Activated T-cell treated with anti-CD3 and anti-CD28 coated beads, Interleukin-2, amount 50 U/mL, for 48 hours (primary cell): ENCODE measurements at regions not wholly inside any gene's neighbourhood (a gene's known extent, or its start where the extent isn't known, plus 50 kb on each side); places are given as distances from the start of the nearest gene placed in this dataset.
"Not testable (repeated sequence)": the region's sequence is repeated elsewhere in the genome, so short reads cannot be mapped to it uniquely, and the experiment has no call there.

ENCODE experiments used
- DNase-seq, 2 experiments: peaks; one replicate each; pipeline ENCODE4 v3.0.0-alpha.2; 2020

DNA sequence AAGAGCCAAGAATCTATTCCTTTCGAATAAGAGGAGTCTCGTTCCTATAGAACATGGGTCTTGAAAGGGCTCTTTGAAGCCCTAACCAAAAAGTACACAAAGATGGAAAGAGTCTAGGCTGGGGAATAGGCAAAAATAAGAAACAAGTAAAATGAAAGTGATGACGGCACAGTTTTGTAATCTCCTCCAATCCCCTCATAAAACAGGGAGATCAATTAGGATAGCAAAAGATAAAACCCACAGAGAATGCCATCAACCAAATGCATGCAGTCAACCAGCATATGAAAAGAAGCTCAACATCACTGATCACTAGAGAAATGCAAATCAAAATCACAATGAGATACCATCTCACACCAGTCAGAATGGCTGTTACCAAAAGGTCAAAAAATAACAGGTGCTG is 122.4 kb upstream of the LSM14A start:
- no peak for DNase-seq

DNA sequence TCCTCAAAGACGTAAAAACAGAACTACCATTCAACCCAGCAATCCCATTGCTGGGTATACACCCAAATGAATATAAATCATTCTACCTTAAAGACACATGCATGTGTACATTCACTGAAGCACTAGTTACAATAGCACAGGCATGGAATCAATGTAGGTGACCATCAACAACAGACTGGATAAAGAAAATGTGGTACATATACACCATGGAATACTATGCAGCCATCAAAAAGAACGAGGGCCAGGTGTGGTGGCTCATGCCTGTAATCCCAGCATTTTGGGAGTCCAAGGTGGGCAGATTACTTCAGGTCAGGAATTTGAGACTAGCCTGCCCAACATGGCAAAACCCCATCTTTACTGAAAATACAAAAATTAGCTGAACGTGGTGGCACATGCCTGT is 121.9 kb upstream of the LSM14A start:
- not testable (repeated sequence) for DNase-seq

DNA sequence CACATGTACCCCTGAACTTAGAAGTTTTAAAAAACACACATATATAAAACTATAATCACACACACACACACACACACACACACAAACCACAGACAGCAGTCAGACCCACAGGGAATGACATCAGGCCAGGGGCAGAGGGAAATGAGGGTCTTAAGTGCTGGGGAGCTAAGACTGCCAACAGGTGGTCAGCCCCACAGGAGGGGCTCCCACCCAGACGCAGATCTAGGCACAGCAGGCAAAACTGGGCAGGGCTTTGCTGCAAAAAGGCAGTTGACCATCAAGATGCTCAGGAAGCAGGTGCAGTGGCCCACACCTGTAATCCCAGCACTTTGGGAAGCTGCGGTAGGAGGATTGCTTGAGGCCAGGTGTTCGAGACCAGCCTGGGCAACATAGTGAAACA is 121.0 kb upstream of the LSM14A start:
- no peak for DNase-seq

DNA sequence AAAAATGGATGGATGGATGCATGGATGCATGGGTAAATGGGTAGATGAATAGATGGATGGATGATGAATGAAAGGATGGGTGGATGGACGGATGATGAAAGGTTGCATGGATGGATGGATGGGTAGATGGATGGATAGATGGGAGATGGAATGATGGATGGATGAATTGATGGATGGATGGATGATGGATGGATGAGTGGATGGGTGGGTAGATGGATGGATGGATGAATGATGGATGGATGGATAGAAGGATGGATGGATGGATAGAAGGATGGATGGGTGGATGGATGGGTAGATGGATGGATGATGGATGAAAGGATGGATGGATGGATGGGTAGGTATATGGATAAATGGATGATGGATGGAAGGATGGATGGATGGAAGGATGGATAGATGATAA is 115.1 kb upstream of the LSM14A start:
- no peak for DNase-seq

DNA sequence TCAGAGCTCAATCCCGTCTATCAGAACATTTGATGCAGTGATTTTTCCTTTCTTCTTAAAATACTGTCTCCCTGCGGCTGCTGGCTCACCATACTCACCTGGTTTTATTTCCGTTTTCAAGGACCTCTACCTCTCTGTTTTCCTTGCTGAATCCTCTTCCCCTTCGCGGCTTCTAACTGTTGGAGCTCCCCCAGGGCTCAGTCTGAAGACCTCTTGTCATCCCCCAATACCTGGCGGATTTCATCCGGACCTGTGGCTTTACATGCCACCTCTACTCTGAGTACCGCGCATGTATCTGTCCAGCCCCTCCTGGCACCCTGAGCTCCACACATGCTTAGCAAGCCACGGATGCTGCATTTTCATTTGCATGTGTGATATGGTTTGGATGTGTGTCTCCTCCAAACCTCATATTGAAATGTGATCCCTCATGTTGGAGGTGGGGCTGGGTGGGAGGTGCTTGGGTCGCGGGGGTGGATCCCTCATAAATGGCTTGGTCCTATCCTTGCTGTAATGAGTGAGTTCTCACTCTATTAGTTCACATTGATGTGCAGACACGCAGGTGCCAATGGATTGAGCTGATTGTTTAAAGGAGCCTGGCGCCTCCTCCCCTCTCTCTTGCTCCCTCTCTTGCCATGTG is 106.2 kb upstream of the LSM14A start:
- no peak for DNase-seq

DNA sequence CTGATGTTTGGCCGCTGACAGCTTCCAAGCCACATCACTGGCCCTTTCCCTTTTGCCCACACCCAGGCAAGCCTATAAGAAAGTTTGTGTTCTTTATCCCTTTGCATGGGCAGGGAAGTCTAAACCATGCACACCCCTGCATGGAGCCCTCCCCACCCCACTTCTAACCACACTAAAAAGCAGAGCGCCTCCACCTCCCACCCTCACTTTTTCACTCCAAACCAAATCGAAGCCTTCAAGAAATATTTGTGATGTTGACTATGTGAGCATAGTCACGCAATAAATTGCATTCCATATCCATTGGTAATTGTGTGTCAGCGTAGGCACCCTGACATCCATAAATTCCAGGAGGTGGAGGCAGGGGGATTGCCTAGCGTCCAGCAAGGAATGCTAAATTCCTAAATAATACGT is 104.4 kb upstream of the LSM14A start:
- no peak for DNase-seq

DNA sequence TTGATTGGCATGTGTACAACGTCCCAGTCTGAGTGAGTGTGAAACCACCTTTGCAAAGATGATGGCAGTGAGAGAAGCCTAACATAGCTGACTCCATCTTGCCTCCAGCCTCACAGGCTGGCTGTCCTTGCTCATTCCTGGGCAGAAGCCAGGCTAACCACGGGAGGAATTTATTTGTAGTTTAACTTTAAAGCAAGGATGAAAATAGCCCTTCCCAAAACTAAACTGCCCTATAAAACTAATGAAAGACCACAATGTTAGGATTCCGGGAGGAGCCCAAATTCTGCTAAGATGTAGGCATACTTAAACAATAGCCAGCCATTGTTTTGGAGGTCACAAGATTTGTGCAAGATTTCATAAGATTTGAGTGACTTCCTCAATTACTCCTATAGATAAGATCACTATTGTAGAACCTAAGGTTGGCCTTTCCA is 96.6 kb upstream of the LSM14A start:
- DNase-seq: no peak

DNA sequence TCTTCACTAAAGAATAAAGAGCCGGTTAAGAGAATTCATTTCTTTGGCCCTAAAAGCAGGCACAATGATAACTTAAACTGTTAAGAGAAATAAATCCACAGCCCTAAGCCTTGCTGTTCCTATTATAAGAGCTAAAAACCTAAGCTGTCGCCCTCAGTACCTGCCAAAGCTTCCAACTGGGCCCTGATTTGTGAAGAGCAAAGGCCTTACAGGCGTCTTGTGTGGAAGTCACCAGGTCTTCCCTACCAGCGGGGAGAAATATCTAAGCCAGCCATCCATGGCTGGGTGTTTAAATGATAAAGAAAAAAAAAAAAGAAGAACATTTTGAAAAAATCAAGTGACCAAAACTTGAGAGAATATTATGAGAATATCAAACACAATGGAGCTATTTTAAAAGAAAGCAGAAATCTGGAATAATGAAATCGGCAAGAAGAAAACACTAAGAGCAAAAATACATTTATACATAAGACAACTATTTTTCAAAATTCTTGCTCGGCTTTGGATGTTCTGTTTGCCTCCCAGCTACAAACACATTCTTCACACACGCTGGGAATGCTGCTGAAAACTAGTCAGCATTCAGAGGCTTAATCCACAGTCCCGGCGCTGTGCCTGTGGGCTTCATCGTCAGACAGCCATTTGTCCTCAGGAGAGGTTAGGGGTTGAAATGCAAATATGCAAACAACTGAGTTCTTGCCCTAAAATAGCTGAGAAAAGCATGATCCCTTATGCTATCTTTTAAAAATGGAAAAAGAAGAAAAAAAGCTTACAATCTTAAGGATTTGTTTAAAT is 89.8 kb upstream of the LSM14A start:
- no peak for DNase-seq

DNA sequence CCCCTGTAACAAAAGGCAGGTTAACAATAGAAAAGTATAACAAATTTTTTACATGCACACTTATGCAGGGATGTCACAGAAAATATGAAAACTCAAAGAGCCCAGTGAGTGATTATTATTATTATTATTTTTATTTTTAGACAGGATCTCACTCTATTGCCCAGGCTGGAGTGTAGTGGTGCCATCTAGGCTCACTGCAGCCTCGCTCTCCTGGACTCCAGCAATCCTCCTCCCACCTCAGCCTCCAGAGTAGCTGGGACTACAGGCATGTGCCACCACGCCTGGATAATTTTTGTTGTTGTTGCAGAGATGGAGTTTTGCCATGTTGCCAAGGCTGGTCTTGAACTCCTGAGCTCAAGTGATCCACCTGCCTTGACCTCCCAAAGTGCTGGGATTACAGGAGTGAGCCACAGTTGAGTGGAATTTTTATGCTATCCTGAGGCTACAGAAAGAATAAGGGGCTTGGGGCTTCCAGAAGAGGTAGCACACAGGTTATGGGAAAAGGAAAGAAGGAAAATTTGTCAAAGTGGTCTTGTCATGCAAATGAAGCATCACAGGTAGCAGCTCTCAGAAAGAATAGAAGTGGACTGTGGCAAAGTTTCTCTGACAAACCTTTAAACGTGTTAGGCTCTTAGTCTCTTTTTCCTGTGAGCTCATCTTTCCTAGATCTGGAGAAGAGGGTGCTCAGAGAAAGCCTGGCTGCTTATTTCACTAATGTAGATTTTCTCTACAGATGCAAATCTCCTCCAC is 87.7 kb upstream of the LSM14A start:
- DNase-seq: no peak

DNA sequence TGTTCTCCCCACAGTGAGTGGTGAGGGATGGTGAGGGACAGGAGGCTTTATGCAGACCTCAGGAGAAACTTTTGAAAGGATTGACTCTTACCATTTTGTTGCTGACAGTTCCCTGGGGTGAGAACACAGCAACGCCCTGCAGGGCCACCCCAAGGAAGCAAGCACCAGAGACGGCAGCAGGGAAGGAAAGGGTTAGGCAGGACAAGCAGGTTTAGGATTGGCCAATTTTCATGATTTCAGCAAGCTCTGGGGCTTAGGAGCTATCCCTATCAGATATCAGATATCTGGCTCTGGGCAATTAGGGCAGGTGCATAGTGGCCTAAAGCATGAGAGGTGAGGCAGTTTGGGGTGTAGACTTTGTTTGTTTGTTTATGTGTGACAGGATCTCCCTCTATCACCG is 87.0 kb upstream of the LSM14A start:
- no peak for DNase-seq

DNA sequence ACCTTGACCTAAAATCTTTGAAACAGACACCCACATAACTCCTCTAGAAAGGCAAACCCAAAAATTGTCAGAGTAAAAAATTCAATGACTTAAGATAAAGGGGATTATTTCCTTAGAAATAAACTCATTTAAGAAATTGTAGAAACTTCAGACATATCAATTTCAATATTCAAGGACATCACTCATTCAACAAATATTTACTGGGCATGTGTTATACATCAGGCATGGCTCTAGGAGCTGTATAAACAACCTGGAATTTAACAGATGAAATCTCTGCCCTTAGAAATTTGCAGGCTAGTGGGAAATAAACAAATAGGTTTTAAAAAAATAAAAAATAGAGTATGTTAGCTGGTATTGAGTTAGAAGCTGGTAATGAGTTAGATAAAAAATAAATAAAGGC is 84.0 kb upstream of the LSM14A start:
- DNase-seq: no peak

DNA sequence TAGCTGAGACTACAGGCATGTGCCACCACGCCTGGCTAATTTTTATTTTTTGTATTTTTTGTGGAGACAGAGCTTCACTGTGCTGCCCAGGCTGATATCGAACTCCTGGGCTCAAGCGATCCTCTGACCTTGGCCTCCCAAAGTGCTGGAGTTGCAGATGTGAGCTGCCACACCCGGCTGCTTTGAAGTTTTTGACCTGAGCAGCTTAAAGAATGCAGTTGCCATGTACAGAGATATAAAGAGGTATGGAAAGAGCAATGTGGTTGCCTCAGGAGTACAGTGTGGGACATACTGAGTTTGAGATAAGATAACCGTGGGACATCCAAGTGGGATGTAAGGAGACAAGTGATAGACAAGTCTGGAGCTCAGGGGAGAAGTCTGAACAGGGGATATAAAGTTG is 82.7 kb upstream of the LSM14A start:
- no peak for DNase-seq

DNA sequence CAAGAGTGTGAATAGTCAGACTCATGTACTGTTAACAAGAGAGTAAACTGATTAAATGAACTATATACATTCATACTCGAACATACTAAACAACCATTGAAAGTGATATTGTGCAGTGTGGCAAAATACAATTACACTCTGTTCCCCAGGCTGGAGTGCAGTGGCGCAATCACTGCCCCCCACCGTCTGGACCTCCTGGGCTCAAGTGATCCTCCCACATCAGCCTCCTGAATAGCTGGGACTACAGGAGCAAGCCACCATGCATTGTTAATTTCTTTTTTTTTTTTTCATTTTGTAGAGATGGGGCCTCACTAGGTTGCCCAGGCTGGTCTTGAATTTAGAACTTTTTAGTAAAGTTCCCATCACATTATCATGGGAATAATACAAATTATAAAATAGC is 77.3 kb upstream of the LSM14A start:
- no peak for DNase-seq

DNA sequence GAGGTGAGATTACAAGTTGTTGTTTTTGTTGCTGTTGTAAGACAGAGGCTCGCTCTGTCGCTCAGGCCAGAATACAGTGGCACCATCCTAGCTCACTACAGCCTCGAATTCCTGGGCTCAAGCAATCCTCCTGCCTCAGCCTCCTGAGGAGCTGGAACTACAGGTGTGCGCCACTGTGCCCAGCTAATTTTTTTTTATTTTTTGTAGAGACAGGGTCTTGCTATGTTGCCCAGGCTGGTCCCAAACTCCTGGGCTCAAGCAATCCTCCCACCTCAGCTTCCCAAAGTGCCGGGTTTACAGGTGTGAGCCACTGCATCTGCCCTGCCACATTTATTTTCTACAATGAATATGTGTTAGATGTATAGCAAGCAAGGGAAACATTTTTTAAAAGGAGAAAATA is 76.9 kb upstream of the LSM14A start:
- DNase-seq: not testable (repeated sequence)

DNA sequence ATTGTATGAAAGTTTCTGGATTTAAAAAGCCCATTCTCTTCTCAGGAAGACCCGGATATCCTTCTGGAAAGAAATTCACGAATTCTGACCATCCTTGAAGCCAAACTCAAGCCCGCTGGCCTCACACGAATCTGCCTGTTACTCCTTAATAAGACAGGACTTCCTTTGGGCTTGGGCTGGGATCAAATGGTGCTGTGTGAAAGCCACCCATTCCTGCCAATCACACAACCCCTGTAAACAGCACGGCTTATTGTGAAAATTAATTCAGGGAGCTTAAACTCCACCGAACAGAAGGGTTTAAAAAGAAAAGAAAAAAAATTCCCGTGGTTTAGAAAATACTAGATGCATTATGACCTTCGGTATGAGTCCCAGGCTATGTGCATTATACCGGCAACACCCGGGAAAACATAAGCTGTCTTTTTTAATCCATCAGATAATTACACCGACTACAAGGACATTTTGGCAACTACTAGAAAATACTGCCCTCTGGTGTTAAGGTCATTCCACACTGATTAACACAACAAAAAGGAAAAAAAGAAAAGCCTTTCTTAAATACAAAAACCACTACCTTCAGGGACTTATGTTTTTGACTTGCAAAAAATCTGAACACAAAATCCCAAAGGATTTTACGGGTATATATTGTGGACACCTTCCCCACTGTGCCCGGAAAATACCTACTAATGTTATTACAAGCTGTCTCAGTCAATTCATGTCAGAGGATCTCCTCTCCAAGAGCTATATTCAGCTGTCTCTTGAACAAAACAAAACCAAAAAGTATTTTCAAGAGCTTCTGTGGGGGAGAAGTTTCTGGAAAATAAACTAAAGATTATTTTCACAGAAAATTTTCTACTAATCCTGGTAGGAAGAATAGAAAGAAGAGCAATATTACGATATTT is 76.0 kb upstream of the LSM14A start:
- no peak for DNase-seq

DNA sequence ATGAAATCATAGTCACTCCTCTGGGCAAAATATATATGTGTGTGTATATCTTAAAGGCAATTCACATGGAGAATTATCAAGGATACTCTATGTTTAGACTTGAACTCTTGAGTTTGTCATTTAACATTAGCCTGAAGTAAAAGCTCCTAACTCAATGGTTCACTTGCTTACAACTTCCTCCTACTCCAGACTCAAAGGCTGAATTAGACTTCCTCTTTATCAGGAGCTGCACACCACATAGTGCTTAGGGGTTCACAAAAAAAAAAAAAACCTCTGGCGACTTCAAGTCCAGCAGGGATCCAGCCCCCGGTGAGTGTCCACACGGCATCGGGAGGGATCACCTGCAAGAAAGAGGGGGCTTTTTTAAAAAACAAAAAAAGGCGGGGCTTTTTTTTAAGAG is 68.2 kb upstream of the LSM14A start:
- no peak for DNase-seq

DNA sequence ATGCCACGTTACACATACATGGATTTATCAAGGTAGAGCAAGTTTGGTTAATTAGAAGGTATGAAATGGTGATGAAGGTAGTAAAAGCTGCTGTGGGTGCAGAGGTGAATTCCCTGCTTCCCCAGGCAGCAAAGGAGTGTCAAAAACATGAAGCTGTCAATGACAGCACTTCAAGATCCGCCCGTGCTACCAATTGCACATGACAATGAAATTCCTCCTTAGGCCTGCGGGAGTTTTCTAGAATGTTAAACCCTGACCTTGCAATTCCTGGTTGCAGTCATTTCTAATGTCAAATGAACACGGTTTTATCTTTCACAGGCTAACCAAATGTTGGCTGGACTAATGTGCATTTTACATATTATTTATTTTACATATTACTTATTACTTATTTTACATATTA is 67.7 kb upstream of the LSM14A start:
- no peak for DNase-seq

DNA sequence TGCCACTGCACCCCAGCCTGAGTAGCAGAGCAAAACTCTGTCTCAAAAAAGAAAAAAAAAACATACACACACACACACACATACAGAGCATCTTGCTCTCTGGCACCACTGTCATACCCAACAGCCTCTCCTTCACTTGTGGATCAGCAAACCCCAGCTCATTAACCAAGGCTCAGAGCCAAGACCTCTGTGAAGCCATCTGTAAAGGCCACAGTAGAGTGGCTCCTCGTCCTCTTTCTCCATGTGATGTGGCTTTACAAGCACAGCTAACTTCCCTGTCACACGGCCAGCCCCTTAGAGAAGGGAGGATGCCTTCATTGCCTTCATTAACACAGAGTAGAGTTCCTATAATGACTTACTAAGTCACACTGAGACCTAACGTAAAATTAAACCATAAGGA is 62.7 kb upstream of the LSM14A start:
- no peak for DNase-seq

DNA sequence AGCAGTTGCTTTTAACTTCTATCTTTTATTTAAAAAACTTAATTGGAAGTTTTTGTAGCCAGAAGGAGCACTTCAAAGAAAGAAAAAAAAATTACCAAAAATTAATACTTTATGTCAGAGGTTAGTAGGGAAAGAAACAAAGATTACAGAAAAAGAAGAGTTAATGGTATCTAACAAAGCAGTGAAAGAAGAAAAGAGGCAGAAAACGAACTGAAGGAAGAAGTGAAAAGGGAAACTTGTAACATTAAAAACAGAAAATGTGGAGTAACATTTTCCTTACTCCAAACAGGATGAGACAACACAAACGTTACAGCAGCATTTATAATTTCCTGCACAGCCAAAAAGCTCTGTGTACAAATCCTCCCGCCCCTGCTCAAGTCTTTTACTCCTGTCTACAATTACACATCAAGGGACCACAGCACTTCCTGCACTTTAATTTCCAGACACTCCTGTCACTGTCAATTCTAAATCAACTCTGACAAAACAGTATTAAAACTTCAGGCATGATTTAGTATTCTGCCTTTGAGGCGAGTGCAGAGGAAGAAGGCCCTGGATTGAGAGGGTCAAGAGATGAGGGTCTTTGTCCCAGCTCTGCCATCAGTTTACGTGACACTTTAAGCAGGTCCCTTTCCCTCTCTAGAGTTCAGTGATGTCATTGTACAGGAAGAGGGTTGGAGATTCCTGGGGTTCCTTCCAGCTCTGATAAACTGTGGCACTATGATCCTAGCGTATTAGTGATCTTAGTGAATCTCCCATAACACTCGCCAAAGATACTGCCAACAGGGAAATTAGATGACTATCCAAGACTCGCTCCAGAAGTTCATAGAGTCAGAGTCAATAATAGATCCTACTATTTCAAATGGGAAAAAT is 53.2 kb upstream of the LSM14A start:
- DNase-seq: no peak

DNA sequence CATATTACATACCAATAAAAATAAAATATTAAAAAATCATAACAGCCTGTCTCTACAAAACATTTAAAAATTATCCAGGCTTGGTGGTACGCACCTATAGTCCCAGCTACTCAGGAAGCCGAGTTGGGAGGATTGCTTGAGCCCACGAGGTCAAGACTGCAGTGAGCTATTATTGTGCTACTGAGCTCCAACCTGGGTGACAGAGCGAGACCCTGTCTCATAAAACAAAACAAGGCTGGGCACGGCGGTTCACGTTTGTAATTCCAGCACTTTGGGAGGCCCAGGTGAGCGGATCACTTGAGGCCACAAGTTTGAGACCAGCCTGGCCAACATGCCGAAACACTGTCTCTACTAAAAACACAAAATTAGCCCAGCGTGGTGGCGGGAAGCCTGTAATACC is 52.2 kb upstream of the LSM14A start:
- DNase-seq: no peak

DNA sequence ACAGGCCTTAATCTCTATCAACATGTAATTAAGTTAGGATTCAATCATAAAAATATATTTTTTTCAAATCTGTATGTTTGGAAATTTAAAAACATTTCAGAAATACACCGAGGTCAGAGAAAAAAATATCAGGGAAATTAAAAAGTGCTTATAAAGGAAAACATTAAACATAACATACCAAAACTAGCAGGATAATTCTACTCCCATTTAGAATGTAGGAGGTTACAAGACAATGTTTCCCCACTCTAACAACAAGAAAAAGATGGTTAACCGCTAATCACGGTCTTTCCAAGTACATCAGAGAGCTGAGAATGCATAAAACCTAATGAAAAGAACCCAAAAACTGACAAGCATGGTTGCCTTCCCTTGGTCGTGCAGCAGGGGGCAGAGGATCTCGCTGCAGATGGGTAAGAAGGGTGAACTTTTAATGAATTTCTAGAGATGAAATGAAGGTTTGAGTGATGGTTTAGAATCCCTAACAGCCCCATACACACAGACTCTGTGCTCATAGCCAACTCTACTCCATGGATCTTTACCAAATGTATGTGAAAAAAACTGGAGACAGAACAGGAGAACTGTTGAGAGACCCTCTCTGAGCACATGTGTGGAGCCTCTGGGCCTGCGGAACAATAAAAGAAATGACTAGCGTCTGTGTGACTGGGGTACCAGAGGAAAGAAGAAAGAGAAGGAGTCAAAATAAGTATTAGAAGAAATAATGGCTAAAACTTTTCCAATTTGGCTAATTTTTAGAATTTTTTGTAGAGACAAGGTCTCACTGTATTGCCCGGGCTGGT is 51.3 kb upstream of the LSM14A start:
- peak; percentile 75 for DNase-seq
